Activated CD4-positive, alpha-beta T cell treated with anti-CD3 and anti-CD28 coated beads, Interleukin-2, amount 50 U/mL, for 48 hours (primary cell): ENCODE measurements at regions not wholly inside any gene's neighbourhood (a gene's known extent, or its start where the extent isn't known, plus 50 kb on each side); places are given as distances from the start of the nearest gene placed in this dataset.
"Not testable (repeated sequence)": the region's sequence is repeated elsewhere in the genome, so short reads cannot be mapped to it uniquely, and the experiment has no call there.

Source experiments
- DNase-seq, 2 experiments: peaks; one replicate each; pipeline ENCODE4 v3.0.0-alpha.2; 2020

- DNase-seq, result no peak
Measured at GRCh38 chr14:53663709-53664108, 292.9 kb downstream of the BMP4 start.

GRCh38 chr14:53655080-53655785, 301.4 kb downstream of the BMP4 start:
- no peak for DNase-seq

- DNase-seq, result no peak
Measured at GRCh38 chr14:53652068-53652467, 304.6 kb downstream of the BMP4 start.

GRCh38 chr14:53651096-53651740, 305.4 kb downstream of the BMP4 start:
- DNase-seq, result no peak

GRCh38 chr14:53646925-53647324, 309.7 kb downstream of the BMP4 start:
- no peak for DNase-seq

GRCh38 chr14:53640695-53641094, 315.9 kb downstream of the BMP4 start:
- no peak for DNase-seq

- DNase-seq, result no peak
Measured at GRCh38 chr14:53638966-53639365, 317.7 kb downstream of the BMP4 start.

GRCh38 chr14:53634793-53635192, 321.8 kb downstream of the BMP4 start:
- DNase-seq, result no peak

- DNase-seq, result no peak
Measured at GRCh38 chr14:53630336-53630735, 326.3 kb downstream of the BMP4 start.

GRCh38 chr14:53628732-53629430, 327.7 kb downstream of the BMP4 start:
- no peak for DNase-seq

GRCh38 chr14:53628261-53628660, 328.4 kb downstream of the BMP4 start:
- DNase-seq, result no peak

- DNase-seq, result no peak
Measured at GRCh38 chr14:53626761-53627160, 329.9 kb downstream of the BMP4 start.

- no peak for DNase-seq
Measured at GRCh38 chr14:53622447-53622846, 334.2 kb downstream of the BMP4 start.

- DNase-seq, result no peak
Measured at GRCh38 chr14:53621921-53622320, 334.7 kb downstream of the BMP4 start.

- no peak for DNase-seq
Measured at GRCh38 chr14:53621433-53621832, 335.2 kb downstream of the BMP4 start.

- DNase-seq, result no peak
Measured at GRCh38 chr14:53620890-53621289, 335.7 kb downstream of the BMP4 start.

- DNase-seq, result no peak
Measured at GRCh38 chr14:53620317-53620716, 336.3 kb downstream of the BMP4 start.

GRCh38 chr14:53619691-53620231, 336.9 kb downstream of the BMP4 start:
- DNase-seq, result no peak

- DNase-seq, result not testable (repeated sequence)
Measured at GRCh38 chr14:53616536-53616935, 340.1 kb downstream of the BMP4 start.

GRCh38 chr14:53615252-53615651, 341.4 kb downstream of the BMP4 start:
- no peak for DNase-seq

- DNase-seq, result no peak
Measured at GRCh38 chr14:53613404-53614253, 343.0 kb downstream of the BMP4 start.

GRCh38 chr14:53610947-53611346, 345.7 kb downstream of the BMP4 start:
- no peak for DNase-seq

- no peak for DNase-seq
Measured at GRCh38 chr14:53609009-53609408, 347.6 kb downstream of the BMP4 start.
